ENCODE measurements at regions not wholly inside any gene's neighbourhood (a gene's known extent, or its start where the extent isn't known, plus 50 kb on each side); places are given as distances from the start of the nearest gene placed in this dataset.
"Not testable (repeated sequence)": the region's sequence is repeated elsewhere in the genome, so short reads cannot be mapped to it uniquely, and the experiment has no call there.

DNA sequence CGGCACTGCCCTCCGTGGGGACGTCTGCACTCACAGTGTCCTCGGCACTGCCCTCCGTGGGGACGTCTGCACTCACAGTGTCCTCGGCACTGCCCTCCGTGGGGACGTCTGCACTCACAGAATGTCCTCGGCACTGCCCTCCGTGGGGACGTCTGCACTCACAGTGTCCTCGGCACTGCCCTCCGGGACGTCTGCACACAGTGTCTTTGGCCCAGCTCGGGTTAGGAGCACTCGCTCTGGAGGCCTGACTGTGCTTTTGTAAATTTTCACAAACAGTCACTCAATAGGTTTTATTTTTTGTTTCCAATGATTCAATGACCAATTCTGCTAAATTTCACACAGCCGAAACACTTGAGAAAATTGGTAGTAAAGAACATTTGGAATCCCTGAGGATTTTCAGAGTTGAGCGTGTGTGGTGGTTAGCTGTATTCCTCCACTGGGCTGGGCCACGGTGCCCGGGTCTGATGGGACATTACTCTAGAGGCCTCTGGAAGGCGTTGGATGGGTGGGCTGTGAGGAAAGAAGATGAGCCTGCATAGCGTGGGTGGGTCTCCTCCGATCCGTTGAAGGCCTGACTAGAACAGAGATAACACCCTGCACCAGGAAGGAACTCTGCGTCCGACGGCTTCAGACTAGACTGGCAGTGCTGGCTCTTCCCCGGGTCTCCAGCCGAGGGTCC lies 134.8 kb downstream of the RTP5 start:
- DNase-seq (ENCODE audit: low spot score), result no peak

DNA sequence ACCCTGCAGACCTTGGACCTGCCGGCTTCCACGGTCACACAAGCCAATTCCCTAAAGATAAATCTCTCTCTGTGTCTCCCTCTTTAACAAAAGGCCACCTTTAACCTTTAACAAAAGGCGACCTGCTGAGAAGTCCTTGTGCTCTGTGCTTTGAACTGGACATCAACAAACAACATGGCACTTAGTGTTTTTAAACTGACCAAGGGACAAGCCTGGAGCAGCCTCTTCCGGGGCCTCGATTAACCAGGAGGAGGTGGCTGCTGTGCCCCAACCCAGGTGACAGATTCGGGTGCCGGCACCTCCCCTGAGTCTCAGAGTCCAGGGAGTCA lies 135.3 kb downstream of the RTP5 start:
- DNase-seq (ENCODE audit: low spot score), result no peak

DNA sequence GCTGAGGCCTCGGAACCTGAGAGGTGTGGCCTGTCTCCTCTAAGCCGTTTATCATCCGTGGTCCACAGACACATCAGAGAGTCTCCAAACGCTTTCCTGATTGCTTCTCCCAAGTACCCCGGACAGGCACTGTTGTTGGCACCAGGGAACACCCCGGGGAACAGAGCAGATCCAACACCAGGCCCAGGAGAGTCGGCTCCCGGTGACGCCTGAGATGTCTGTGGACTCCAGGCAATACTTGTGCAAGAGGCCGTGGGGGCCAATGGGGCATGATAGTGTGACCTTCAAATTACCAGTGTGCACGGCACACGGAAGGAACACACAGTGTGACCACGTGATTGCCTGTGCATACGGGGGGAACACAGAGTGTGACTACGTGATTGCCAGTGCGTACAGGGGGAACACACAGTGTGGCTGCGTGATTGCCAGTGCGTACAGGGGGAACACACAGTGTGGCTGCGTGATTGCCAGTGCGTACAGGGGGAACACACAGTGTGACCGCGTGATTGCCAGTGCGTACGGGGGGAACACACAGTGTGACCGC lies 136.6 kb downstream of the RTP5 start:
- not testable (repeated sequence) for DNase-seq (ENCODE audit: low spot score)

DNA sequence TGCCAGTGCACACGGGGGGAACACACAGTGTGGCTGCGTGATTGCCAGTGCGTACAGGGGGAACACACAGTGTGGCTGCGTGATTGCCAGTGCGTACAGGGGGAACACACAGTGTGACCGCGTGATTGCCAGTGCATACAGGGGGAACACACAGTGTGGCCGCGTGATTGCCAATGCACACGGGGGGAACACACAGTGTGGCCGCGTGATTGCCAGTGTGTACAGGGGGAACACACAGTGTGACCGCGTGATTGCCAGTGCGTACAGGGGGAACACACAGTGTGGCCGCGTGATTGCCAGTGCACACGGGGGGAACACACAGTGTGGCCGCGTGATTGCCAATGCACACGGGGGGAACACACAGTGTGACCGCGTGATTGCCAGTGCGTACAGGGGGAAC lies 139.4 kb downstream of the RTP5 start:
- DNase-seq (ENCODE audit: low spot score), result not testable (repeated sequence)

DNA sequence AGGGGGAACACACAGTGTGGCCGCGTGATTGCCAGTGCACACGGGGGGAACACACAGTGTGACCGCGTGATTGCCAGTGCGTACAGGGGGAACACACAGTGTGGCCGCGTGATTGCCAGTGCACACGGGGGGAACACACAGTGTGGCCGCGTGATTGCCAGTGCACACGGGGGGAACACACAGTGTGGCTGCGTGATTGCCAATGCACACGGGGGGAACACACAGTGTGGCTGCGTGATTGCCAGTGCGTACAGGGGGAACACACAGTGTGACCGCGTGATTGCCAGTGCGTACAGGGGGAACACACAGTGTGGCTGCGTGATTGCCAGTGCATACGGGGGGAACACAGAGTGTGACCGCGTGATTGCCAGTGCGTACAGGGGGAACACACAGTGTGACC lies 140.3 kb downstream of the RTP5 start:
- DNase-seq (ENCODE audit: low spot score), result not testable (repeated sequence)

DNA sequence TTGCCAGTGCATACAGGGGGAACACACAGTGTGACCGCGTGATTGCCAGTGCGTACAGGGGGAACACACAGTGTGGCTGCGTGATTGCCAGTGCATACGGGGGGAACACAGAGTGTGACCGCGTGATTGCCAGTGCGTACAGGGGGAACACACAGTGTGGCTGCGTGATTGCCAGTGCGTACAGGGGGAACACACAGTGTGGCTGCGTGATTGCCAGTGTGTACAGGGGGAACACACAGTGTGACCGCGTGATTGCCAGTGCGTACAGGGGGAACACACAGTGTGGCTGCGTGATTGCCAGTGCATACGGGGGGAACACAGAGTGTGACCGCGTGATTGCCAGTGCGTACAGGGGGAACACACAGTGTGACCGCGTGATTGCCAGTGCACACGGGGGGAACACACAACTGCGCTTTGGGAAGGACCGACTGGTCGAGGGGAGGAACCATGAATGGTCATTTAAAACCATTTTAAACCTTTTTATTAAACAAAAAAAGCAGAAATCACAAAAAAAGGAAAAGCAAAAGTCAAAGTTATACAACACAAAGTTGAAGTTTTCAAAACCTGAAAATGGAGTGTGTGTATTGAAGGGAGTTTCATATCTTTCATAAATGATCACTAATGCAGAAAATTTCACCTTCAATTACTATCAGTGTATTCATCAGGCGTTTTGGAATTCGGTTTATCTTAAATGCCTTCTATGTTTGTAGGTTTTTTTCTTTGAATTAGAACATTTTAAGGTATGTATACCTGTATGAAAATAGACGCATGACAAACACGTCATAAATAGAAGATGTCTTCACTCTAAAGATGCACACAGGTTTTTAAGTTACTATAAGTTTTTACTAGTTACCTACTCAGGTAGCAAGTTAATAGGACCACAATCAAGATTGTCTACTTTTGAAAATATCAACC lies 141.0 kb downstream of the RTP5 start:
- DNase-seq (ENCODE audit: low spot score), result not testable (repeated sequence)

DNA sequence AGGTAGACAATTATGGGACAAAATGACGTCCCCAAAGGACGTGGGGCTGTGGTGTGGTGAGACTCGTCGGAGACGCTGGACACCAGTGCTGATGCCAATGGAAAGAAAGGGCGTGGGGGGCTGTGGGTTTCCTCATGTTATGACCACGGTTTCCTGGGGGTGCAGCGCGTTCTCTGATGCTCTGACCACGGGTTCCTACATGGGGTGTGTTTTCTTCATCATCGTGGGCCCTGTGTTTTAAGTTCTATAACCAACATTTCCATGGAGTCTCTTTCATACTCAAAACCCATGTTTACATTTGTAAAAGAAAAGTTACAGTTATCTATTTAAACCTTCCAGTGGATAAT lies 141.6 kb downstream of the RTP5 start:
- DNase-seq (ENCODE audit: low spot score), result no peak

DNA sequence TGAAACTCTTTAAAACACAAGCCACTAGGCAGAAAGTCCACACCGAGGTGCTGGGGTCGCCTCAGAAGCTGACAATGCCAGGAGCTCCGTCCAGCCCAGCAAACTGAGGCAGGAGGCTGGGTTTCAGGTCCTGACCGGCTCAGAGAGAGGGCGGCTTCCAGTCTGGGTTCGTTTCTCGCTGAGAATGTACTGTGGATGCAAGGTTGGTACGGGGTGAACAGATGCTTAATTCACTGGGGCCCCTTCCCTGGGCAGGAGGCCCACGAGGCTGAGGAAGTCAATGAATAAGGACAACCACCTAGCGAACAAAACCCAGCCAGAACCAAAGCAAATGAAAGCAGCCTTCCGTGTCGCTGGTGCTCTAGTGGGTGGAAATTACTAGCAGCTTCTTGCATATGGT lies 142.0 kb downstream of the RTP5 start:
- DNase-seq (ENCODE audit: low spot score), result no peak

DNA sequence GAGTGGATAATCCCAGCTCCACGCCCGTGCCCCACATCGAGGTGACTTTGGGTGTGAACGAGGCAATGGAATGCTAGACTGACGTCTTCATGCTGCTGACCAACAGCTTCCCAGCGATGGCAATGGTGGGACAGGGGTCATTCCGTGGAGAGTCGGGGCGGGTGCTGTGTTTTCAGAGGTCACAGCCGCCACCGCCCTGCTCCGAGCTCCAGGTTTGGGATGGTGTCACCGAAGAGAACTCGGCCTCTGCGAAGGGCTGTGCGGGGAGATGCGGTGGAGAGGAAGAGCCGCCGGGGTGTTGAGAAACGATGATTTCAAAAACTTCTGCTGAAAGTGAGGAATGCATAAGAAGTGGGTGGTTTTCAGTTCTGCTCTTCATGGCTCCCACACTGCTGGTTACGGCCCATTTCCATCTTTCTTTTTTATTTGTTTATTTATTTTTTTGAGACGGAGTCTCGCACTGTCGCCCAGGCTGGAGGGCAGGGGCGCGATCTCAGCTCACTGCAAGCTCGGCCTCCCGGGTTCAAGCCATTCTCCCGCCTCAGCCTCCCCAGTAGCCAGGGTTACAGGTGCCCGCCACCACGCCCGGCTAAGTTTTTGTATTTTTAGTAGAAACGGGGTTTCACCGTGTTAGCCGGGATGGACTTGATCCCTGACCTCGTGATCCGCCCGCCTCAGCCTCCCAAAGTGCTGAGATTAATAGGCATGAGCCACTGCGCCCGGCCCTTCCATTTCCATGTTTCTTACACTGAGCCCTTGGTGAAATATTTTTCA lies 142.6 kb downstream of the RTP5 start:
- no peak for DNase-seq (ENCODE audit: low spot score)

DNA sequence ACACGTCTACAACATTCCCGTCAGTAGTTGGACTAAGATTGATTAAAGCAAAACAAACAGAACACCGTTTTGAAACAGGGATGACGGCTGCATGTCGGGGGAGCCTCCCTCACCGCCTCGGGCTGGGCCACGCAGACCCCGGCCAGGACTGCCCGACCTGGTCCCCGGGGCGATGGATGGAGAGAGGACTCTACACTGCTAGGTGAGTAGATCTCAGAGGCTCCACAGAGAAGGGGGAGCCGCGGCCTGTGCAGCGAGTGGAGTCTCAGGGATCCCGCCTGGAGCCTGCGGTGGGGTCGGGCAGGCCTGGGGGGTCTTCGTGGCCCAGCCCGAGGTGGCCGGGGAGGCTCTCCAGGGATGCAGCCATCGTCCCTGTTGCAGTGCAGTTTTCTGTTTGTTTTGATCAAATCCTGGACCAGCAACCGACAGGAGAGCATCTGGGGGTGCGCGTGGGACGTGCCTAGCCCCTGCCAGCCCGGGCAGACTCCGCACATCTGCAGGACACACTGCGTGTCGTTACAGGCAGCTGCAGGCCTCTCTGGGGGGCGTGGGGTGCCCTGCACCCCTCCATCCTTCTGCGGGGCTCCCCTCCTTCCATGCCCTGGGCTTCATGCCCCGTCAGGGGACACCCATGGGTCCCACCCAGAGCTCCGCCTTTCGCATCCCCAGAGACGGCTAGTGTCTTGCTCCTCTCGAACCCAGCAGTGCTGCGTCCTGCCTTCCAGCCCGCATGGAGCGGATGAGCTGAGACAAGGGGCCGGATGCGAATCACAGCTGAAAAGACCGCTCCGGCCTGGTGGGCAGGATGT lies 143.6 kb downstream of the RTP5 start:
- no peak for DNase-seq (ENCODE audit: low spot score)

DNA sequence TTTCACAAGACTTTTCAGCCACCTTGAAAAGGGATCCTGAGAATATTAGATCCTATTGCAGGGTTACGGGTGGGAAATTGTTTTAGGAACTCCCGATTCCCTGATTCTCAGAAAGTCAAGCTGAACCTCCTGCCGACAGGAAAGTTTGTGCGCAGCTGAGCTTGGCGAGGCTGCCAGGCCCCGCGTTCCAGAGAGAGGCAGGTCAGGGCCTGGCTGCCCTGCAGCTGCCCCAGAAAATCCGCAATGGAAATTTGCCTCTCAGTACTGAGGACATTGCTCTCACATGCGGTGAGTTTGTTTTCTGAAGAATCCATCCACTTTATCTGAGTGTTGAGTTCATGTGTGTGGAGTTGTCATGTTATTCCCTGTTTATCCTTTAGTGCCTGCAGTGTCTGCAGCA lies 144.2 kb downstream of the RTP5 start:
- DNase-seq (ENCODE audit: low spot score), result no peak

DNA sequence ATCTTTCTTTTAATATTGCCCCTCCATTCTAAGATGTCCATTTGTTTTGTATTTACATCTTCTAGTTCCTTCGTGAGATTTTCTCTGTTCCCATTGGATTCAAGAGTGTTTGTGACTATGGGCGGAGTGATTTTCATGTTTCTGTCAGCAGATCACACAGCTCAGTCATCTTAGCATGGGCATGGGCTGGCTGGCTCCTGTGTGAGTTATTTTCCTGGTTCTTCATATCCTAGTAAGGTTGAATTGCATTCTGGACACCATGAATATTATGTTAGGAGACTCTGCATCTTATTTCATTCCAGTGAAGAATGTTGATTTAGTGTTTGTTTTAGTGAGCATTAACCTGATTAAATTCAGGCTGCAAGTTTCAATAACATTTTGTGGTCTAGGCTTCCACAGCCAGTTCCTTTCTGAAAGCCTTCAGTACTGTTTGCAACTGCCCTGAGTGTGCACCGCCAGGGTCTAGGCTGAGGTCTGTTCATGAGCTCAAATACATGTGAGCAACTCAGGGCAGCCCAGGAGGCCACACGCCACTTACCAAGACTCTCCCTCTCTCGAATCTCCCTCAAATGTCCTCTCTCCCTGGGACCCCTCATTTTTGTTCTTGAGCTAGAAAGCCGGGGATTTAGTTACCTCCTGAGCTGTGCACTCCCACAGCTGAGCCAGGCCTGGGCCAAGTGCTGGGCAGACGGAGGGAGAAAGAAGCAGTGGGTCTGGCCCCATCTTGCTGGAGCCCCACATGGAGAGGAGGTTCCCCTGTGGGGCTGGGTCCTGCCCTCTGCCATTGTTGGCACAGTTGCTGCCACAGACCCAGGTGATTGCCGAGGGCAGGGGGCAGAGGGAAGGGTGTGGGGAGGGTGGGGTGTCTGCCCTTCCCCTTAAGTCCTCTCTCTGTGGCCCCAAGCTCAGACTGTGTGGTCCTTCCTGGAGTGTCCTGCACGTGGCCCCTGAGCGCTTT lies 145.9 kb downstream of the RTP5 start:
- DNase-seq (ENCODE audit: low spot score), result no peak

DNA sequence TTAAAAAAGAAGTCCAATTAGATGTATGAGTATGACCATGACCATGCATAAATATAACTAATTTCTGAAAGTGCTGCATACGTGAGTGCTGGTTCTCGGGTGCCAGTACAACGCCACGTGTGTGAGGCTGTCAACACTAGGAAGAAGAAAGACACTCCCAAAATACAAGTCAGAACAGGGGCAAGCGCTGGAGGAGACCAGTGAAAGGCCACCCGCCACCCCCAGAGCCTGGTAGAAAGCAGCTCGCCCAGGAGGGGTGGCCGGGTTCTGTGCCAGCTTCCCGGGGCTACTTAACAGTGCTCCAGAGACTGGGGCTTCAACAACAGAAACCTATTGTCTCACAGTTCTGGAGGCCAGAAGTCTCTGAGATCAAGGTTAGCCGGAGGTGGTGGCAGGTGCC lies 147.6 kb downstream of the RTP5 start:
- DNase-seq (ENCODE audit: low spot score), result no peak

DNA sequence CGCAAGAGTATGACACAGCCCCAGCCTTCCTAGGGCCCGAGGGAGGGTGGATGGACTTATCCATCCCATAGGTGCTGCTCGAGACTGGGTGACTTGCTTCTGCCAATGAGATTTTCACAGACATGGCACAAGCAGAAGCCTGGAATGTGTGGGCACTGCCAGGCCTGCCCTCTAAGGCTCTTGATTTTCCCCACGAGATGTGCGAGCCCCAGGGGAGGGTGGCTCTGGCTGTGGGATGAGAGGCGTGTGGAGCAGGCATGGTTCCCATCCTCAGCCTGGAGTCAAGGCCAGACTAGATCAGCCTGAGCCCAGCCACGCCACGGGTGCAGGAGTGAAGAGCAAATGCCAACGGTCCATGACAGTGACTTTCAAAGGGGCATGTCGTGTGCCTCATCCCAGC lies 148.9 kb downstream of the RTP5 start:
- not testable (repeated sequence) for DNase-seq (ENCODE audit: low spot score)

DNA sequence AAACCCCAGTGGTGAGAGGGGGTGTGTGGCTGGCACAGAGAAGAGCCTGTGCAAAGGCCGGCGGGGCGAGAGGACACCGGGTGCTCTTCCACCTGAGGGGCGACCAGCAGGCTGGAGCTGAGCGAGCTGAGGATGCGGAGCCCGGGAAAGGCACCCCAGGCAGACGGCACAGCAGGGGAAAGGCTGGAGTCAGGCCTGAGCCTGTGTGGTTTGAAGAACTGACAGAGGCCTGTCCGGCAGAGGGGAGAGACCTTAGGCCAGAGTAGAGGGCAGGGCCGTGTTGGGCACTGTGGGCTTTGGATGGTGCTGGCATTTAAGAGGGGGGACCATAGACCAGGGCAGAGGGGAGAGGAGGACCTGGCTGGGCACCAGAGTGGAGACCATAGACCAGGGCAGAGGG lies 149.8 kb downstream of the RTP5 start:
- no peak for DNase-seq (ENCODE audit: low spot score)

DNA sequence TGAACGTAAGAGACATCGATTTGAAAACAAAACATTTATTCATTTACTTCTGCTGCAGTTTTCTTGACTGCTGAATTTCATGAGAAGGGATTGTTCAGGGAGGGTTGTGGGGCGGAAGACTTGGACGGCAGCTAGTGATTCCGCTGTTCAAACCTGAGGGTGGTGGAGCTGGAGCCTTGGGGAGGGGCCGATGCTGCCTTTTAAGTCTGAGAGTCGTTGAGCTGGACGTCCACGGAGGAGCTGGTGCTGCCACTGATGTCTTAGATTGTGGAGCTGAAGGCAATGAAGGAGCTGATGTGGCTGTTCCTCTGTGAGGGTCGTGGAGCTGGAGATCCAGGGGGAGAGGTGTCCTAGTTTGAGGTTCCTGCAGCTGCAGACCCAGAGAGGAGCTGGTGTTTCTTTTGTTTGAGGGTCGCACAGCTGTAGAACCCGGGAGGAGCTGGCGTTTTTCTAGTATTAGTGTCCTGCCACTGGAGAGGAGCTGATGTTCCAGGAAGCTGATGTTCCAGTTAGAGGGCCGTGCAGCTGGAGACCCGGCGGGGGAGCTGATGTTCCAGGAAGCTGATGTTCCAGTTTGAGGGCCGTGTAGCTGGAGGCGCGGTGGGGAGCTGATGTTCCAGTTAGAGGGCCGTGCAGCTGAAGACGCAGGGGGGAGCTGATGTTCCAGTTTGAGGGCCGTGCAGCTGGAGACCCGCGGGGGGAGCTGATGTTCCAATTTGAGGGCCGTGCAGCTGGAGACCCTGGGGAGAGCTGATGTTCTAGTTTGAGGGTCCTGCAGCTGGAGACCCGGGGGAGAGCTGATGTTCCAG lies 150.9 kb downstream of the RTP5 start:
- no peak for DNase-seq (ENCODE audit: low spot score)

DNA sequence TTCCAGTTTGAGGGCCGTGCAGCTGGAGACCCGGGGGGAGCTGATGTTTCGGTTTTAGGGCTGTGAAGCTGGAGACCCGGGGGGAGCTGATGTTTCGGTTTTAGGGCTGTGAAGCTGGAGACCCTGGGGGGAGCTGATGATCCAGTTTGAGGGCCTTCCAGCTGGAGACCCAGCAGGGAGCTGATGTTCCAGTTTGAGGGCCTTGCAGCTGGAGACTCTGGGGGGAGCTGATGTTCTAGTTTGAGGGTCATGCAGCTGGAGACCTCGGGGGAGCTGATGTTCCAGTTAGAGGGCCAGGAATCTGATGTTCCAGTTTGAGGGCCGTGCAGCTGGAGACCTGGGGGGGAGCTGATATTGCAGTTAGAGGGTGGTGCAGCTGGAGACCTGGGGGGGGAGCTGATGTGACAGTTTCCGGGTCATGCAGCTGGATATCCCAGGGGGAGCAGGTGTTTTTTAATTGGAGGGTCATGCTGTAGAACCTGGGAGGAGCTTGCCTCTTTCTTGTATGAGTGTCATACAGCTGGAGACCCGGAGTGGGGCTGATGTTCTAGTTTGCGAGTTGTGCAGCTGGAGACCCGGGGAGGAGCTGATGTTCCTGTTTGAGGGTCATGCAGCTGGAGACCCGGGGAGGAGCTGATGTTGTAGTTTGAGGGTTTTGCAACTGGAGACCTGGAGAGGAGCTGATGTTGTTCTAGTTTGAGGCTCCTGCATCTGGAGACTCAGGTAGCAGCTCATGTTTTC lies 153.2 kb downstream of the RTP5 start:
- DNase-seq (ENCODE audit: low spot score), result no peak

DNA sequence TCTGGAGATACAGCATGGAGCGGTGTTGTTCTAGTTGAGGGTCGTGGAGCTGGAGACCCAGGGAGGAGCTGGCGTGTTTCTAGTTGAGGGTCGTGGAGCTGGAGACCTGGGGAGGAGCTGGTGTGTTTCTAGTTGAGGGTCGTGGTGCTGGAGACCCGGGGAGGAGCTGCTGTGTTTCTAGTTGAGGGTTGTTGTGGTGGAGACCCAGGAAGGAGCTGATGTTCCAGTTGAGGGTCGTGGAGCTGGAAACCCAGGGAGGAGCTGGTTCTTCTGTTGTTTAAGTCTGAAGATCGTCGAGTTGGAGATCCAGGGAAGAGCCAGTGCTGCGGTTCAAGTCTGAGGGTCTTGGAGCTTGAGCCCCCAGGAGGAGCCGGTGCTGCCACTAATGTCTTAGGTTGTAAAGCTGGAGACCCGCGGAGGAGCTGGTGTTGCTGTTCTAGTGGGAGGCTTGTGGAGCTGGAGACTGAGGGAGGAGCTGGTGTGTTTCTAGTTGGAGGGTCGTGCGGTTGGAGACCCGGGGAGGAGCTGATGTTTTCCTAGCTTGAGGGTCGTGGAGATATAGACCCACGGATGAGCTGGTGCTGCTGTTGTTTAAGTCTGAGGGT lies 155.3 kb downstream of the RTP5 start:
- DNase-seq (ENCODE audit: low spot score), result no peak
